HG03439 (cell line): ENCODE measurements at regions not wholly inside any gene's neighbourhood (a gene's known extent, or its start where the extent isn't known, plus 50 kb on each side); places are given as distances from the start of the nearest gene placed in this dataset.

ENCODE experiments used
- ATAC-seq: cut with Tn5 transposase; IDR thresholded peaks from one replicate; pipeline ENCODE4 v1.9.1; 2021; ENCODE audit warnings: mild to moderate bottlenecking, moderate library complexity; ENCODE audit not compliant: unreplicated experiment

DNA sequence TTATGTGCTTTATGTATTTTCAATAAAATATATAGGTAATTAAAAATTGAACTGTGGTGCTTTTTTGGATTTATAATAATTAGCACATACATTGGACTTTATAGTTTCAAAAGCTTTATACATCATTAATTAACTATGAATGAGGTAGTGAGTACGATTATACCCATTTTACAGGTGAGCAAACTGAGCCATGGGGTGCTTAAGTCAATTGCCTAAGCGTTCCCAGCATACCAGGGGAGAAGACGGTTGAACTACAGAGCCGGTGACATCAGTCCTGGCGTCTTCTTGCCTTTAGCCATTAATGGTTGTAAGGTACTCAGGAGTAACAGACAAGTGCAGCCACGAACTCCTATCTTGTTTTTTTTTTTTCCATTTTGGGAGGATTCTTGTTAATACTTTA, 172.8 kb downstream of the GATA3 start:
- no peak for ATAC-seq

DNA sequence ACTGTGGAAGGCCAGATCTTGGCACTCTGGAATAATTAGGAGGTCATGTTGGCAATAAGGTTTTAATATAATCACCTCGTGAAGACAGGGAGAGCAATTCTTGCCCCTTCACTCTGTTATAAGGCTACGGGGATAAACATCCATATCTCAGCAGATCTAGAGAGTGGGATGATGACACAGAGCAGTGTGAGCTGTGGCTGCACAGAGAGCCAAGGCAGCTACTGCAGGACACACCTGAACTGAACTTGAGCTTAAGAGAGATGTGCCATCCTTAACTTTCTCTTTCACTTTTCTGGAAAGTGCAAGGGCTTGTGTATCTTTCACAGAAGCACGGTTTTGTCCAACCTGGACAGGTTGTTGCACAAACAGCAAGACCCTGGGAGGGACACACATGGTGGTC, 174.7 kb downstream of the GATA3 start:
- ATAC-seq: no peak

DNA sequence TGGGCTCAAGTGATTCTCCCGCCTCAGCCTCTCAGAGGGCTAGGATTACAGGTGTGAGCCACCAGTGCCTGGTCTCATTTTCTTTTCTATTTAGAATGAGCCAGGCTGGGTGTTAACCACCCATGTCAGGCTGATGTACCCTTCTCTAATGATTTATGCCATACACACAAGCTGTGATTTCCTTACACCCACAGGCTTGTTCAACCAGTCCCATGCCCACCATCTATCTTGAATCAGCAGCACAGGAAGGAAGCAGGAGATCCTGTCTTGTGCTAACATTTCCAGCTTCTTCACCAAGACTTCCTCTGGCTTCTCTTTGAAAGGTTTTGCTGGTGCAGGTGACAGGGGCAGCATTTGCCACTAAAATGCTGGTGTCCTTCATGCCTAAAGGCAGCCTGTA, 176.4 kb downstream of the GATA3 start:
- no peak for ATAC-seq

DNA sequence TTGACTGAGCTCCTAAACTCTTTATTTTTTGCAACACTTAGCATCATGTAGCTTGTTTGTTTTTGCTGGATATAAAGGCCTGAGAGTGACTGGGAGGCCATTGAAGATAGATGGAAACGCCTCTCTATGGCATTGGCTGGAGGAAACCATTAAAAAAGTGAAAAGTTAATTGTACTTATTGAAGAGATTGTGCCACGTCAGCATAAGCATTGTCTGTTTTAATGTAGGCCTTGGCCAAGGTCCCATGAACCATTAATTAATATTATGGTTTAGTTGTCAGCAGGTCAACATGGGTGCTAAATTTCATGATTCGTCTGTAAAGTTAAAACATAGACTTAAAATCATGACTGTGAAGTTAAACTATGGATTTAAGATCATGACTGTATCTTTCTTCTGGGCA, 178.6 kb downstream of the GATA3 start:
- ATAC-seq: no peak

DNA sequence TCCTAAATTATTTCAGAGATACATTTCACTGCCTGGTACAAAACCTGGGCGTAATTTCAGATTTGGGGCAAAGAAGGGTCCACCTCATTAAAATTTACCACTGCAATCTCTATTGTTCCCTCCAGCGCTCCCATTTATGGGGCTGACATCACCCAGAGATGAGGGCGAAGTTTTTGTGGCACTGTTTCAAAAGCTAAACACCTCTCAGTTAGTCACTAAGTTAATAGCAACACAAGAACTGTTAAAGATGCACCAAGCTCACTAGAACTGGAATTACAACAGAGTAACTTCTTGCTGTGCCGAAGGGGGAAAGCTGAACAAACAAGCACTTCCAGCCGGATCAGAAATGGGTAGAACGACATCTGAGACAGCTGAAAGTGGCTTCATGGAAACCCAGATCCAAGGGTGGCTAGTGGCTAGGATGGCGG, 179.4 kb downstream of the GATA3 start:
- no peak for ATAC-seq

DNA sequence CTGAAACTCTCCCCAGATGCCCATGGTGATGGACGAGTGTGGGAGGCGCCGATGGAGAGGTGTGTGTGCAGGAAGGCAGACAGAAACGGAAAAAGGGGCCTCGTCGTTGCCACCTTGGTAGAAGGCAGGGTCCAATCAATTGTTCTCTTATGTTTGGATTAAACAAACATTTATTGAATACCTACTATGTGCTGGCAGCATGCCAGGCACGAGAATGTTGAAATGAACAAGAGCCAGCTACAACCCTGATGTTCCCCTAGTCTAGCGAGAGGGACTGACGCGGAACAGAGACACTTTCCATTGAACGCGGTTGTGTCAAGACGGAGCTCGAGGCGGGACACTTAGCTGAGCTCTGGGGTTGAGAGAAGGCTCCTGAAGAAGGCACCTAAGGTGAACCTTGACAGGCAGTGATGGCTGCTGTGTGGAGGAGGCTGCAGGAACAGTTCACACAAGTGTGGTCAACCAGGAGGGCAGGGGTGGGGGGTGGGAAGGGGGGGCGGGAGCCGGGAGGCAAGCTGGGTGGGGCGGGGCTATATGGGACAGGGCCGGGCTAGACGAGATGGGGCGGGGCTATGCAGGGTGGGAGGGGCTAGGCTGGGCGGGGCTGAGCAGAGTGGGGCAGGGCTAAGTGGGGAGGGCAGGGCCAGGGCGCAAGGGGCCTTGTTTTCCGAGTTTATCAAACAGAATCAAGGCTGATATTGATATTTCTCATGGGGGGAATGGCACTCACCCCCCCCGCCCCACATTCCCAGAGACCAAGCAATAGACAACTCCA, 181.0 kb downstream of the GATA3 start:
- ATAC-seq: no peak

DNA sequence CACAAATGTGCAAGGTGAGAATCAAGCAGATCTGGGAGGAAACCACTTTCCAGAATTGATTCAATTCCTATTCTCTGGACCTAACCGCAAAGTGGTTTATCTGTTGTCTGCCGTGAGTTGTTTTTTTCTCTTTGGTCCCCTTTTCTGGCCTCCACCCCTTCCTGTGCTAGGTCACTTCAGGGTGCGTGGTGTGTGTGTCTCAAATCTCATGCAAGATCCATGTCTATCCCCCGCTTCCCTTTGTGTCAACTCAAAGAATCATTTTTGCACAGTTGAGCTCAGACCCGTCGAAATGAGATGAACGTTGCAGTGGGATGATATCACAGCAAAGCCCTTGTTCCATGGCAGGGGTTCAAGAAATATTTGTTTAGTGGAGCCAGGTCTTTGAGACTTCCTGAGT, 184.5 kb downstream of the GATA3 start:
- ATAC-seq: no peak

DNA sequence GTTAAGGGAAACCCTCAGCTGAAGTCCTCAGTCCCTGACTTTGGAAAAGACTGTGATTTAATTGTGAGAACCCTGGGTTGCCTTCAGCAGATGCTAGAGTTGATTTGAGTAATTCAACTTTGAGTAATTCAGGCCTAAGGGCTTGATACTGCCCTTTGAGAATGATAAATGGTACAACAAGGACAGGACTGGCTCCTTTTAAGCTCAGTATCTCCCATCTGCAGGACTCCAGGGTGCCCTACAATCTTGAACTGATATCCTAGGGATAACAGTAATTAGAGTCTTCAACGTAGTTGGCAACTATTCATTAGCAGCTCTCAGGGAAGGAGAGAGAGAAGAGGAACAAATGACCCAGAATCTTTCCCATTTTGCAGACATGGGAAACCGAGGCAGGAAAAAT, 186.4 kb downstream of the GATA3 start:
- no peak for ATAC-seq

DNA sequence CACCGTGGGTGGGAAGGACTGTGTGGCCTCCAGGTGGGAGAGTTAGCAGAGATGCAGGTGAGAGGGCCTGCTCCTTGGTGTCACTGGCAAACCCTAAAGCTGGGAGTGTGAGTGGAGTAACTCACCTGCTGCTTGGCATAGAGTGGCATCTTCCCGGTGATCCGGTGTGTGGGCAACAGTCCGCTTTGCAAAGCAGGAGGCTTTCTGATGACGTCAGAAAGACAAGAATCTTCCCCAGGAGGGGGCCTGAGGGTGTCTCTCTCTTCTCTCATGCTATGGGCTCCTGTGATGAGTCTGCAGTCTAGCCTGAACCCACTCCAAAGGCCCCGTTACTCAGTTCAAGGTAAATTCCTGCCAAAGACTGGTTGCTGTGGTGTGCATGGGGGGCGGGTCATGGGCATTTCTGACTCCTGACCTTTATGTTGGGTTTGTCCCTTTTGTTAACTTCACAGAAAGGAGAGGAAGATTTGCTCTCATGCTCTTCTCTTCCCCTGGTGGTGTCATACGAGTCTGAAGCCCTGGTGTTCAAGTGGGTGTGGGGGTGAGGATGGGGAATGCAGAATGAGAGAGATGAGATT, 187.9 kb downstream of the GATA3 start:
- ATAC-seq: no peak

DNA sequence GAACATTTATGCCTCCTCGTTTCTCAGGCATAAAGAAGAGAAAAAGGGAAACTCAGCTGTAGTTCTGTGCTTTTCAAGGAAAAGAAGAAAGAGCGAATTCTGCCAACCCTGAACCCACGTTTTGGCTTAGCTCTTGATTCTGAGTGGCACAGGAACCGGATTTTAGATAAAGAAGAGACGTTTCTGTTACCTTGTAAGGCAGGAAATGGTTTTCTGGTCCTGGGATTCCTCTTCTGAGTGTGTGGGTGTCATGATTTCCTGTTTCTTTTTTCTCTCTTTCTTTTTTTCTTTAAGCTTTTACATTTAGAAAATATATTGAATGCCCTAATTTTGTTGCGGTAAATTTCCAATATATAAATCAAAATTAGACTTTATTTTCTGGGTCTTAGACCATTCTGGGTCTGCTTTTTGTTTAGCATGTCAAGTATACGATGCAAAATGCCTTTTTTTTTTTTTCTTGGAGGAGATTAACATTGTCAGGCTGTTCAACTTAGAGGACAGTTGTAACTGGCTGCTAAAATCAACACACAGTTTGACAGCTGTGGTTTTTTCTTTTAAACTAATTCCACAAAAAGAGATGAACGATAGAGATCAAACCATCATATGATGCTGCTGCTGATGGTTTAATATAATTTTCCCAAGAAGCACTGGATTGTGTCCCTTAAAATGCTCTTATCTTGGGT, 190.8 kb downstream of the GATA3 start:
- ATAC-seq: no peak

DNA sequence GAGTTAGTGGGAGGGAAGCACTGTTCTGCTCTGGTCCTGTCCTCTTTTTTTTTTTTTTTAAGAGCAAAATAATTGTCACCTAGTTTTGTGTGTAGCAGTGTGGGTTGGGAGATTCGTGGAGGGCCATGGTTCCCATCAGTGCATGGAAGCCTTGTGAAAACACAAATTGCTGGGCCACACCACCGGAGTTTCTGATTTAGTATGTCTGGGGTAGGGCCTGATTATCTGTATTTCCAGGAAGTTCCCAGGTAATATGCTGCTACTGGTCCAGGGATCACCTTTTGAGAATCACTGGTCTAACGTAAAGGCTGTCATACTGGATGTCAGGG, 191.3 kb downstream of the GATA3 start:
- no peak for ATAC-seq

DNA sequence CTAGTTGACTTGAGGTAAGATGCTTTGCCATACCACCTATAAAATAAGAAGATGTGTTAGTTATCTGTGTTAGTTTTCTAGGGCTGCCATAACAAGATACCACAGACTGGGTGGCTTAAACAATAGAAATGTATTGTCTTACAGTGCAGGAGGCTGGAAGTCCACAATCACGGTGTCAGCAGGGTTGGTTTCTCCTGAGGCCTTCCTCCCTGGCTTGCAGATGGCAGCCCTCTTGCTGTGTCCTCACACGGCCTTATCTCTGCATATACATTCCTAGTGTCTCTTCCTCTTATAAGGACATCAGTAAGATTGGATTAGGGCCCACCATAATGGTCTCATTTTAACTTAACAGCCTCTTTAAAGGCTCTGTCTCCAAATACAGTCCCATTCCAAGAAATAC, 192.1 kb downstream of the GATA3 start:
- ATAC-seq: no peak

DNA sequence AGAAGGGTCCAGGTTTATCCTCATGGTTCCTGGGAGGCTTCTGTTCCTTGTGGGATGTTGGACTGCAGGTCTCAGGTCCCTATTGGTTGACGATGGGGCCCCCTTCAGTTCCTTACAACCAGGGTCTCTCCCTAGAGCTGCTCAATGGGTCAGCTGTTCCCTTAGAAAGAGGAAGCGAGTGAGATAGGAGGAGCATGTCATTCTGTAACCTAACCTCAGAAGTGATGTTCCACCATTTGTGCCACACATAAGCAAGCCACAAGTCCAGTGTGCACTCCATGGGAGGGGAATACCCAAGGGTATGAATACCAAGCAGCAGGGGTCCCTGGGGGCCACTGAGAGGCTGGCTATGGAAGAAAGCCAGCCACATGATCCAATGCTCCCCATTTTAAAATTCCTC, 192.7 kb downstream of the GATA3 start:
- ATAC-seq: no peak

DNA sequence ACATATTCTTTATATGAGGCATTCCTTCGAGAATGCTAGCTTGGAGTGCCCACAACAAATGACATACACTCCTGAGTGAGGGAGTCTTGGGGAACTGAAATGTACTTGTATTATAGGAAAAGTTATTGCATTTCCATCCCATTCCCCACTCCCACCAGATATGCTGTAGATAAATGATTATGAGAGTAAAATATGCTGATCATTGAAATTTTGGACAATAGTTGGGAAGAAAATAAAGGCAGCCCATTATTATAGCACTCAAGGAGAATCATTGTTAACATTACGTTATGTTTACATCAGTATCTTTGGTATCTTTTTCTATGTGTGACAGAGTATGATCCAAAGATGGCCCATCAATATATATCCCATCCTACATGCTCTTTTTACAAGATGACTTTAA, 194.4 kb downstream of the GATA3 start:
- no peak for ATAC-seq

DNA sequence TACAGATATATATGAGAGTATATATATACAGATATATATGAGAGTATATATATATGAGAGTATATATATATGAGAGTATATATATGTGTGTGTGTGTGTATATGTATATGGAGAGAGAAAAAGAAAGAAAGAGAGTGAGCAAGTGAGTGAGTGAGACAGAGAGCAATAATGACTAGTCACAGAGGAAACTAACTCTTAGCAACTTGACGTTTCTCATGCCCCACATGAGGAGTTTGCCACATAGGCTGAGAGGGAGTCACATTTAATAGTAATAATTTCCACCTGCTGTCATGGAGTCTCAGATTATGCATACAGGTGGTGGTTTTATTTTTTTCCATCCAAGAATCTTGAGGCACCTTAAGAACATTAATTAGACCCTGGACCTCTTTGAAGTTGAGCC, 199.9 kb downstream of the GATA3 start:
- ATAC-seq: no peak

DNA sequence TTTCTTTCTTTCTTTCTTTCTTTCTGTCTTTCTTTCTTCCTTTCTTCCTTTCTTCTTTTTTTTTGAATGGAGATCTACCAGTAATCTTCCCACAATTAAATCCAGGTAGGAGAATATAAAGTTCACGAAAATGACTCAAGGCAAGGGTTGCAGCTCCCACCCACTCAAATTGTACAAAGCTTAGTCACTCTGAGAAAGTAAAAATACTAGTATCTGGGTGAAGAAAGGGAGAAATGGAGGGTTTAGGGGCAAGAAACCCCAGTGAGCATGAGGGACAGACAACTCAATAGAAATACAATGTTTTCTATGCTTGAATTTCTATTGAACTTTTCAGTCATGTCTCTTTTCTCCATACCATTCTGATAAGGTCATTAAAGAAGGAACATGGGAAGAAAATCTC, 200.8 kb downstream of the GATA3 start:
- no peak for ATAC-seq

DNA sequence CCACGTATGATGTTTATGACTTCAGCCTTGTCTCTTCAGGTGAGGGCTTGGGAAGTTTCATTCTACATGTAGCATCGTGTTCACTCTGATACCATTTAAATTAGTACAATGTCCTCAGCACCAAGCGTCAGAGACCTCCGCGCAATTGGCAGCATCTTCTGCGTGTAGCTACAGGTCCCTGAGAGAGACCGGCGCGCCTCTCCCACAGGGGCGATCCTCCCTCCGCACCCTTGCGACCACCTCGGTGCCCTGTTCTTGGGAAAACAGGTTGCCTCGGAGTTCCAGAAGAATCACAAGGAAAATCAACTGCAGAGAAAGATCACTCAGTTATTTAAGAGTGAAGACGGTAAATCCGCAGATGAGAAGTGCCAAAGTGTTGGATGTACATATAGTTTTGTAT, 206.2 kb downstream of the GATA3 start:
- ATAC-seq: no peak

DNA sequence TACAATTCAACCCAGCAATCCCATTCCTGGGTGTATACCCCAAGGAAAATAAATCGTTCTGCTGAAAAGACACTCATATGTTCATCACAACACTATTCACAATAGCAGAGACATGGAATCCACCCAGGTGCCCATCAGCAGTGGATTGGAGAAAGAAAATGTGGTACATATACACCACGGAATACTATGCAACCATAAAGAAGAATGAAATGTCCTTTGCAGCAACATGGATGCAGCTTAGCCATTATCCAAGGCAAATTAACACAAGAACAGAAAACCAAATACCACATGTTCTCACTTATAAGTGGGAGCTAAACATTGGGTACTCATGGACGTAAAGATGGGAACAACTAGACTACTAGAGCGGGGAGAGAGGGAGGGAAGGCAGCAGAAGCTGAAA, 207.8 kb downstream of the GATA3 start:
- ATAC-seq: no peak

DNA sequence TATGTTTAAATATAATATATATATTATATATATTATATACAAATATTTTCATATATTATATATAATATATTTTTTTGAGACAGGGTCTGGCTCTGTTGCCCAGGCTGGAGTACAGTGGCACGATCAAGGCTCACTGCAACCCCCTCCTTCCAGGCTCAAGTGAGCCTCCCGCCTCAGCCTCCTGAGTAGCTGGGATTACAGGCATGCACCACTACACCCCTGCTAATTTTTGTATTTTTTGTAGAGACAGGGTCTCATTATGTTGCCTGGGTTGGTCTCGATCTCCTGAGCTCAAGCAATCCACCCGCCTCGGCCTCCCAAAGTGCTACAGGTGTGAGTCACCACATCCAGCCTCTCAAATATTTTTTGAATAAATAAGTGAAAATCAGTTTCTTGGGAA, 215.5 kb downstream of the GATA3 start:
- no peak for ATAC-seq

DNA sequence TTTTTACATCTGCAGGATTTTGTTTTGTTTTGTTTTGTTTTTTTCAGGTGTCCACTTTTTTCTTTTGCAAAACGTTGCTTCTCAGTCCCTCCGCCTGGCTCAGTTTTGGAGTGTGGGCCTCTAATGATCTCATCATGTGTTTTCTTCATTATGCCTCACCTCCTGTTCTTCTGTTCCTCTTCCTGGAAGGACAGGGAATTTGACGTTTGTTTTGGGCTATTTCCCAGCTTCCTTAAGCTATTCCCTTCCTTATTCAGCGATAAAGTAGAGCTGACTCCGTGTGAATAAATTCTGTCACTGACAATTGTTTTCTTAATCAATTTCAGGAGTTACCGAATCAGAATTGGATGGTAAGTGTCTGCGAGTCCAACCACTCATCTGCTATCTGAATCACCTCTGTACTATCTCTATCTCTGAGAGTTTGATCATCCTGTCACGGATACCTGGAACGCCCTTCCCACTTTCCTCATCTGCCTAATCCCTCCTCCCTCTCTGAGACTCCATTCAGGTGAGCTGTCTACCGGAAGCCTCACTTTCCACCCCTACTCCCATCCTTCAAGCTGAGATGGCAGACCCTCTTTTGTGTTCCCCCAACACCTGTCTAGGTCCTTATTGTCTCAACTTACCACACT, 218.4 kb downstream of the GATA3 start:
- ATAC-seq: no peak

DNA sequence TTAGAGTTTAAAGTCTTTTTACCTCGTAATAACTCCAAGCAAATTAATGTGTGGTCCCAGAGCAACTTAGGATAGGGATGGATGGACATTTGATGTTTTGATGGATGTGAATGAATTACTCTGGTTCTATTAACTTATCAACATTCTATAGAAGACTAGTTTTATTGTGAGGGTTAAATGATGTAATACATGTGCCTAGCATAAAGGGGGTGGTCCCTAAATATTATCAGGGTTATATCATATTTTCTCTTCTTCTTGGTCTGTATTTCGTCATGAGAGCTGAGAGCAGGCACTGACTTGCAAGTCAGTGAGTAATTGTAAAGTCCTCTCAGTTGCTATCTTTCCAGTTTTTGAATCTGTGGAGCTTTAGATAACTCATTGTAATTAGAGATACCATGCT, 219.3 kb downstream of the GATA3 start:
- ATAC-seq: no peak

DNA sequence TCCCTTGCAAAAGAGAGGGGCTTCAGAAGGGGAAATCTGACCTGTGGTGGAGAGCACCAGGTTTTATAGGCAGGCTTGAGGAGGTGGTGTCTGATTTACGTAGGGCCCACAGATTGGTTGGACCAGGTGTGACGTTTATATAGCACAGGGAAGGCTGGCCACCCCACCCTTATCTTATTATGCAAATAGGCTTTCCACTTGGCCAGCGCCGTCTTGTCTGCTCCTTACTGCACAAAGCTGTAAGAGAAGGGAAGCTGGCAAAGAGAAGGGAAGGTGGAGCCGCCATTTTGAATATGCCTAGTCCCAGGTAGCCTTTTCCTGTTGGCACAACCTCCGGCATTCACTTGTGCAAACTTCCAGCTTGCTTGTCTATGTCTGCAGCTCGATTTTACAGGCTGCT, 221.4 kb downstream of the GATA3 start:
- no peak for ATAC-seq
